GM18498 (cell line): ENCODE measurements at regions not wholly inside any gene's neighbourhood (a gene's known extent, or its start where the extent isn't known, plus 50 kb on each side); places are given as distances from the start of the nearest gene placed in this dataset.

Experiments used
- ATAC-seq: cut with Tn5 transposase; IDR thresholded peaks from one replicate; pipeline ENCODE4 v1.9.1; 2021; ENCODE audit warnings: mild to moderate bottlenecking, moderate library complexity; ENCODE audit not compliant: unreplicated experiment

GRCh38 chr13:30006246-30006645 lies 155.8 kb upstream of the UBL3 start:
- ATAC-seq, result no peak

GRCh38 chr13:30004204-30004603 lies 153.8 kb upstream of the UBL3 start:
- ATAC-seq, result no peak

- no peak for ATAC-seq
Measured at GRCh38 chr13:30002577-30002976, 152.2 kb upstream of the UBL3 start.

- no peak for ATAC-seq
Measured at GRCh38 chr13:30000370-30000765, 150.0 kb upstream of the UBL3 start.

- no peak for ATAC-seq
Measured at GRCh38 chr13:29999492-30000369, 149.3 kb upstream of the UBL3 start.

- ATAC-seq, result no peak
Measured at GRCh38 chr13:29996316-29996715, 145.9 kb upstream of the UBL3 start.

- ATAC-seq, result no peak
Measured at GRCh38 chr13:29994911-29995595, 144.6 kb upstream of the UBL3 start.

- ATAC-seq, result no peak
Measured at GRCh38 chr13:29993716-29994488, 143.5 kb upstream of the UBL3 start.

- ATAC-seq, result no peak
Measured at GRCh38 chr13:29993196-29993595, 142.8 kb upstream of the UBL3 start.

GRCh38 chr13:29991343-29991742 lies 140.9 kb upstream of the UBL3 start:
- no peak for ATAC-seq

GRCh38 chr13:29987340-29987739 lies 136.9 kb upstream of the UBL3 start:
- no peak for ATAC-seq

- ATAC-seq, result no peak
Measured at GRCh38 chr13:29980339-29980738, 129.9 kb upstream of the UBL3 start.

- no peak for ATAC-seq
Measured at GRCh38 chr13:29978211-29978610, 127.8 kb upstream of the UBL3 start.

GRCh38 chr13:29977476-29978120 lies 127.2 kb upstream of the UBL3 start:
- no peak for ATAC-seq

- ATAC-seq, result no peak
Measured at GRCh38 chr13:29976535-29976934, 126.1 kb upstream of the UBL3 start.

GRCh38 chr13:29975283-29975682 lies 124.9 kb upstream of the UBL3 start:
- ATAC-seq, result no peak

GRCh38 chr13:29969286-29969685 lies 118.9 kb upstream of the UBL3 start:
- ATAC-seq, result no peak

GRCh38 chr13:29964181-29964845 lies 113.9 kb upstream of the UBL3 start:
- ATAC-seq, result no peak

GRCh38 chr13:29963089-29963488 lies 112.7 kb upstream of the UBL3 start:
- ATAC-seq, result no peak

- no peak for ATAC-seq
Measured at GRCh38 chr13:29961036-29961670, 110.7 kb upstream of the UBL3 start.
